Suprapubic skin (tissue), 4 donors: ENCODE measurements at regions not wholly inside any gene's neighbourhood (a gene's known extent, or its start where the extent isn't known, plus 50 kb on each side); places are given as distances from the start of the nearest gene placed in this dataset.

Experiments
- EP300 ChIP-seq: sonication (generic); formaldehyde crosslinking; IDR thresholded peaks from one replicate; pipeline ENCODE4 v1.6.1; 2017; ENCODE audit warnings: antibody characterized with exemption
- POLR2AphosphoS5 ChIP-seq, 3 donors: sonication (generic); formaldehyde crosslinking; IDR thresholded peaks; one replicate each; pipeline ENCODE4 v1.6.1; 2017; ENCODE audit warnings: antibody characterized with exemption in 3 of 3
- TF ChIP-seq, protein P1 (sequence below), 2 donors: fragments of 200-600 bp in 1 of 2; fragments of 450-650 bp in 1 of 2; sonication (generic) in 1 of 2; IDR thresholded peaks; one replicate each; pipeline ENCODE4 v1.5.1; 2016 to 2019; ENCODE audit warnings: antibody characterized with exemption in 2 of 2, mild to moderate bottlenecking in 1 of 2, moderate library complexity in 1 of 2

DNA sequence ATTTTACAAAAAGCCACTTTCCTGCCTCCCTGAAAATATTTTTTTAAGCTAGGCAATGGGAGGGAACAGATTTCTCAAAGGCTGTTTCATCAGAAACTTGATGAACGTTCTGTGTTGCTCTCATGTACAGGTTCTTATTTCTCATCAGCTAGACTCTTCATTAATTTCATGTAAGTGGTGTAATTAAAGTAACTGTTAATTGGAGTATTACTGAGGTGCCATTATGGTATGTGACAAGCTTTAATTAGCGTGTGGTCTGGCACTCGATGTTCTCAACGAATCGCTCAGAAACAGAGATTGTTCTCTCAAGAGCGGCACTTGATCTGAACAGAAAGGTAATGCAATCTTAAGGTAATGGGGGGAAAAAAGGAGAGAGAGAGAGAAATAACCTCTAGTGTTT lies 81.9 kb upstream of the MYCN start:
- TF ChIP-seq, protein P1, sequence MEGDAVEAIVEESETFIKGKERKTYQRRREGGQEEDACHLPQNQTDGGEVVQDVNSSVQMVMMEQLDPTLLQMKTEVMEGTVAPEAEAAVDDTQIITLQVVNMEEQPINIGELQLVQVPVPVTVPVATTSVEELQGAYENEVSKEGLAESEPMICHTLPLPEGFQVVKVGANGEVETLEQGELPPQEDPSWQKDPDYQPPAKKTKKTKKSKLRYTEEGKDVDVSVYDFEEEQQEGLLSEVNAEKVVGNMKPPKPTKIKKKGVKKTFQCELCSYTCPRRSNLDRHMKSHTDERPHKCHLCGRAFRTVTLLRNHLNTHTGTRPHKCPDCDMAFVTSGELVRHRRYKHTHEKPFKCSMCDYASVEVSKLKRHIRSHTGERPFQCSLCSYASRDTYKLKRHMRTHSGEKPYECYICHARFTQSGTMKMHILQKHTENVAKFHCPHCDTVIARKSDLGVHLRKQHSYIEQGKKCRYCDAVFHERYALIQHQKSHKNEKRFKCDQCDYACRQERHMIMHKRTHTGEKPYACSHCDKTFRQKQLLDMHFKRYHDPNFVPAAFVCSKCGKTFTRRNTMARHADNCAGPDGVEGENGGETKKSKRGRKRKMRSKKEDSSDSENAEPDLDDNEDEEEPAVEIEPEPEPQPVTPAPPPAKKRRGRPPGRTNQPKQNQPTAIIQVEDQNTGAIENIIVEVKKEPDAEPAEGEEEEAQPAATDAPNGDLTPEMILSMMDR (IDR thresholded peaks at IDR 0.05), result no peak
- TF ChIP-seq EP300 (no peak), POLR2AphosphoS5 (IDR thresholded peaks at IDR 0.05) (no peak)
